ENCODE measurements at regions not wholly inside any gene's neighbourhood (a gene's known extent, or its start where the extent isn't known, plus 50 kb on each side); places are given as distances from the start of the nearest gene placed in this dataset.

GRCh38 chr2:160918258-160918657, 242.0 kb upstream of the TANK start:
- Histone ChIP-seq H3K4me3 (ENCODE audit: low read length) (no peak overlapping the region), H3K36me3 (ENCODE audit: insufficient read depth, low read length) (no peaks in the 10 kb centered on the region), H3K4me1 (ENCODE audit: insufficient read depth, low read length) (no peaks in the 10 kb centered on the region), H3K27me3 (ENCODE audit: insufficient read depth, low read length, poor library complexity, severe bottlenecking) (no peaks in the 10 kb centered on the region), H3K9me3 (ENCODE audit: low read length) (no peaks in the 10 kb centered on the region), H3K27ac (ENCODE audit: low read depth, low read length) (no peak overlapping the region)
- no peak for DNase-seq
- Mint-ChIP-seq H3K27ac (no peak overlapping the region), H3K4me3 (no peak overlapping the region), H3K9me3 (no peaks in the 10 kb centered on the region), H3K36me3 (peaks cover 0 to 4% (median 0%) of the 10 kb centered on the region in 3 donors), H3K4me1 (no peaks in the 10 kb centered on the region), H3K27me3 (peaks cover 2 to 3% of the 10 kb centered on the region in 2 donors)
- CTCF ChIA-PET, result interaction anchor here (0.7 to 1.1 kb wide), 3 partner anchors 13 to 600 kb away, joined by 3 read pairs; no protein-coding TSS in a partner anchor
- POLR2A ChIA-PET, result no interaction called here

DNA sequence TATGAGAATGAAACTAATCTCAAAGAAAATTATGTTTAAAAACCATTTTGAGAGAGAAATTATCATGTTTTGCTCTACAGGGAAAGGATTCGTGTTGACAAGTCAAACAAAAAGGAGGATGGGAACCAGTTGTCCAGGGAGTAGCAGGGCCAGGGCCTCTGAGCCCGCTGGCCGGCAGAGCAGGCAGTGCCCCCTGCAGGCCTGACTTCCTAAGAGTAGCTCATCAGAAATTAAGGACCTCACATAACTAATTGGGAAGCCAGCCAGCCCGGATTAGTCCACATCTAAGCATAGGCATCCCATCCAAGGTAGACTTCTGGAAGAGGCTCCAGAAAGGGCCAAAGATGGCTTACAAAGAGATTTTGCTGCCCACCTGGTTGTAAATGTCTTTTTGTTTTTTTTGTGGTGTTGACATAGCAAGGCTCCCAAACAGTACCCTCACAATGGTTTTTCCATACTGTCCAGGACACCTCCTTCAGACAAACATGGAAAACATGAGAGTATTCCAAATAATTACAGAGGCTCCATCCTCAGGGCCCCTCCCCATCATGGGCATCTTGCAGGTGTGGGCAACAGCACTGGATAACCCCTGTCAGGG, 241.2 kb upstream of the TANK start:
- peaks cover 0 to 4% (median 0%) of the 10 kb centered on the region in 3 donors for H3K36me3 Mint-ChIP-seq
- CTCF ChIA-PET, result interaction anchor here (0.7 to 1.1 kb wide), 4 partner anchors 14 to 601 kb away, joined by 3 to 4 read pairs (median 4); no protein-coding TSS in a partner anchor

DNA sequence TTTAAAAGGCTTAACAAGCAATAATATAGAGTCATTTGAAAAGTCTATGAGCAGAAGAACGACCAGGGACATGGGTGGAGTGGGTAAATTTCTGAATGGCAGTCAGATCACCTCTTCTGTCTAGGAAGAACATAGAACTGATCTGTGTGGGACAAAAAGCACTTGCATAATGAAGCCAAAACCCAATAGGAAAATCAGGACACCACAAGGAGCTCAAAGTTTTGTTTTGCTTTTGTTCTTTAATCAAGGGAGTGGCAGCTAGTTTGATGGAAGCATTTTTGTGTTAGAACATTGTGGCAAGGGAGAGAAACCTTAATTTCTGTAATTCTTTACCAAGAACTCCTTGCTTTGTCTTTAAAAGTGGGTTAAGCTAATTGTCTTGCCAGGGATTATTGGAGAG, 240.2 kb upstream of the TANK start:
- Mint-ChIP-seq H3K27ac (no peak overlapping the region), H3K9me3 (no peaks in the 10 kb centered on the region), H3K36me3 (no peaks in the 10 kb centered on the region), H3K27me3 (peaks cover 2 to 3% of the 10 kb centered on the region in 2 donors), H3K4me1 (no peaks in the 10 kb centered on the region), H3K4me3 (no peak overlapping the region)
- no peak for DNase-seq
- H3K4me3 ChIP-seq (ENCODE audit: low read length), result no peak overlapping the region
- no peaks in the 10 kb centered on the region for H3K27me3 ChIP-seq (ENCODE audit: insufficient read depth, low read length, poor library complexity, severe bottlenecking)
- POLR2A ChIA-PET, result no interaction called here
- H3K4me1 ChIP-seq (ENCODE audit: insufficient read depth, low read length), result no peaks in the 10 kb centered on the region
- no peak overlapping the region for H3K27ac ChIP-seq (ENCODE audit: low read depth, low read length)
- no peaks in the 10 kb centered on the region for H3K9me3 ChIP-seq (ENCODE audit: low read length)
- no peaks in the 10 kb centered on the region for H3K36me3 ChIP-seq (ENCODE audit: insufficient read depth, low read length)
- CTCF ChIA-PET, result no interaction called here

More for the DNA sequence above, 241.2 kb upstream of the TANK start:
- H3K4me1 ChIP-seq (ENCODE audit: insufficient read depth, low read length), result no peaks in the 10 kb centered on the region
- no peak overlapping the region for H3K4me3 Mint-ChIP-seq
- H3K27ac Mint-ChIP-seq, result no peak overlapping the region
- H3K27me3 Mint-ChIP-seq, result peaks cover 2 to 3% of the 10 kb centered on the region in 2 donors
- no peaks in the 10 kb centered on the region for H3K36me3 ChIP-seq (ENCODE audit: insufficient read depth, low read length)
- no peaks in the 10 kb centered on the region for H3K9me3 Mint-ChIP-seq
- H3K9me3 ChIP-seq (ENCODE audit: low read length), result no peaks in the 10 kb centered on the region
- DNase-seq, result peak; percentile 2 to 48 (median 6)
- POLR2A ChIA-PET, result no interaction called here
- H3K27me3 ChIP-seq (ENCODE audit: insufficient read depth, low read length, poor library complexity, severe bottlenecking), result no peaks in the 10 kb centered on the region
- no peak overlapping the region for H3K4me3 ChIP-seq (ENCODE audit: low read length)
- H3K4me1 Mint-ChIP-seq, result no peaks in the 10 kb centered on the region
- no peak overlapping the region for H3K27ac ChIP-seq (ENCODE audit: low read depth, low read length)

- H3K4me3 ChIP-seq (ENCODE audit: low read length), result no peak overlapping the region
- POLR2A ChIA-PET, result no interaction called here
- Mint-ChIP-seq H3K4me3 (no peak overlapping the region), H3K4me1 (no peaks in the 10 kb centered on the region), H3K36me3 (no peaks in the 10 kb centered on the region), H3K27me3 (peaks cover 2 to 3% of the 10 kb centered on the region in 2 donors), H3K27ac (no peak overlapping the region), H3K9me3 (no peaks in the 10 kb centered on the region)
- H3K4me1 ChIP-seq (ENCODE audit: insufficient read depth, low read length), result no peaks in the 10 kb centered on the region
- DNase-seq, result no peak
- no peaks in the 10 kb centered on the region for H3K27me3 ChIP-seq (ENCODE audit: insufficient read depth, low read length, poor library complexity, severe bottlenecking)
- no peaks in the 10 kb centered on the region for H3K9me3 ChIP-seq (ENCODE audit: low read length)
- no peaks in the 10 kb centered on the region for H3K36me3 ChIP-seq (ENCODE audit: insufficient read depth, low read length)
- H3K27ac ChIP-seq (ENCODE audit: low read depth, low read length), result no peak overlapping the region
- CTCF ChIA-PET, result no interaction called here
Observed at GRCh38 chr2:160920791-160921303, 239.4 kb upstream of the TANK start.

DNA sequence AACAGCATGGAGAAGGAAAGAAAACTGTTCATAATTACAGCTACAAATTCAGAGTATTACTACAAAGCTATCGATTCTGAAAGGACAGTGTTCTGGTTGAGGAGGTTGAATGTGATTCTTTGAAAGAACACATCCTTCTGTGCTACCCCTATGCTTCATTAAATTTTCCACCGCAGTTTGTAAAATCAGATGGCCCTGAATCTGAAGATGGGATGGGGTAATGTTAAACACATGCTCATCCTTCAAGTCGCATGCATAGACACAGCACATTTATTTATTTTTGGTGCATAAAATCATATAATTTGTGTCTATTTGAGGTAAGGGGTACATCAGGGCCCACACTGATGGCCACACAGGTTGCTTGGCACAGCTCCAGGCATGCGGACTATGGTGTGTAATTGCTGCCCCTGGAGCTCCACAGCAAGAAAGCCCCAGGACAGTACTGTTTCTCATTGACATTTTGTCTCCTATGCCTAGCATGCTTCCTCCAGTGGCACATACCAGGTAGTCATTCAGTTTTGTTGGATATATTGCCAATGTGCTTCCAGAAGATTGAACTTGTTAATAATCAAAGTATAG, 238.8 kb upstream of the TANK start:
- Histone ChIP-seq H3K27me3 (ENCODE audit: insufficient read depth, low read length, poor library complexity, severe bottlenecking) (no peaks in the 10 kb centered on the region), H3K27ac (ENCODE audit: low read depth, low read length) (no peak overlapping the region), H3K36me3 (ENCODE audit: insufficient read depth, low read length) (no peaks in the 10 kb centered on the region), H3K4me1 (ENCODE audit: insufficient read depth, low read length) (no peaks in the 10 kb centered on the region), H3K9me3 (ENCODE audit: low read length) (no peaks in the 10 kb centered on the region), H3K4me3 (ENCODE audit: low read length) (no peak overlapping the region)
- no peaks in the 10 kb centered on the region for H3K36me3 Mint-ChIP-seq
- H3K9me3 Mint-ChIP-seq, result no peaks in the 10 kb centered on the region
- H3K4me1 Mint-ChIP-seq, result no peaks in the 10 kb centered on the region
- H3K27ac Mint-ChIP-seq, result no peak overlapping the region
- POLR2A ChIA-PET, result no interaction called here
- no peak for DNase-seq
- H3K4me3 Mint-ChIP-seq, result no peak overlapping the region
- H3K27me3 Mint-ChIP-seq, result peaks cover 2 to 9% of the 10 kb centered on the region in 2 donors
- CTCF ChIA-PET, result no interaction called here

GRCh38 chr2:160924936-160925353, 235.3 kb upstream of the TANK start:
- peaks cover 6 to 12% of the 10 kb centered on the region in 2 donors for H3K27me3 Mint-ChIP-seq
- Histone ChIP-seq H3K36me3 (ENCODE audit: insufficient read depth, low read length) (no peaks in the 10 kb centered on the region), H3K4me1 (ENCODE audit: insufficient read depth, low read length) (no peaks in the 10 kb centered on the region), H3K27me3 (ENCODE audit: insufficient read depth, low read length, poor library complexity, severe bottlenecking) (no peaks in the 10 kb centered on the region), H3K27ac (ENCODE audit: low read depth, low read length) (no peak overlapping the region), H3K4me3 (ENCODE audit: low read length) (no peak overlapping the region), H3K9me3 (ENCODE audit: low read length) (no peaks in the 10 kb centered on the region)
- CTCF ChIA-PET, result no interaction called here
- H3K27ac Mint-ChIP-seq, result no peak overlapping the region
- H3K36me3 Mint-ChIP-seq, result no peaks in the 10 kb centered on the region
- H3K9me3 Mint-ChIP-seq, result no peaks in the 10 kb centered on the region
- H3K4me3 Mint-ChIP-seq, result no peak overlapping the region
- POLR2A ChIA-PET, result no interaction called here
- no peaks in the 10 kb centered on the region for H3K4me1 Mint-ChIP-seq
- no peak for DNase-seq

GRCh38 chr2:160925956-160926355, 234.3 kb upstream of the TANK start:
- CTCF ChIA-PET, result no interaction called here
- no peaks in the 10 kb centered on the region for H3K4me1 Mint-ChIP-seq
- H3K4me3 ChIP-seq (ENCODE audit: low read length), result no peak overlapping the region
- H3K4me1 ChIP-seq (ENCODE audit: insufficient read depth, low read length), result no peaks in the 10 kb centered on the region
- no peak overlapping the region for H3K27ac Mint-ChIP-seq
- no peak overlapping the region for H3K4me3 Mint-ChIP-seq
- no peak for DNase-seq
- peaks cover 0 to 5% (median 0%) of the 10 kb centered on the region in 3 donors for H3K36me3 Mint-ChIP-seq
- no peak overlapping the region for H3K27ac ChIP-seq (ENCODE audit: low read depth, low read length)
- no peaks in the 10 kb centered on the region for H3K9me3 Mint-ChIP-seq
- no peaks in the 10 kb centered on the region for H3K27me3 ChIP-seq (ENCODE audit: insufficient read depth, low read length, poor library complexity, severe bottlenecking)
- H3K27me3 Mint-ChIP-seq, result peaks cover 7 to 17% of the 10 kb centered on the region in 2 donors
- no peaks in the 10 kb centered on the region for H3K9me3 ChIP-seq (ENCODE audit: low read length)
- no peaks in the 10 kb centered on the region for H3K36me3 ChIP-seq (ENCODE audit: insufficient read depth, low read length)
- POLR2A ChIA-PET, result no interaction called here

- H3K4me1 ChIP-seq (ENCODE audit: insufficient read depth, low read length), result no peaks in the 10 kb centered on the region
- Mint-ChIP-seq H3K4me1 (no peaks in the 10 kb centered on the region), H3K9me3 (no peaks in the 10 kb centered on the region), H3K4me3 (no peak overlapping the region), H3K27ac (no peak overlapping the region), H3K27me3 (peaks cover 9 to 24% of the 10 kb centered on the region in 2 donors), H3K36me3 (peaks cover 0 to 5% (median 0%) of the 10 kb centered on the region in 3 donors)
- no peaks in the 10 kb centered on the region for H3K27me3 ChIP-seq (ENCODE audit: insufficient read depth, low read length, poor library complexity, severe bottlenecking)
- ChIA-PET POLR2A (no interaction called here), CTCF (no interaction called here)
- no peak overlapping the region for H3K4me3 ChIP-seq (ENCODE audit: low read length)
- no peaks in the 10 kb centered on the region for H3K36me3 ChIP-seq (ENCODE audit: insufficient read depth, low read length)
- no peak overlapping the region for H3K27ac ChIP-seq (ENCODE audit: low read depth, low read length)
- no peaks in the 10 kb centered on the region for H3K9me3 ChIP-seq (ENCODE audit: low read length)
- no peak for DNase-seq
Observed at GRCh38 chr2:160927324-160927723, 232.9 kb upstream of the TANK start.

Data from CD8-positive, alpha-beta memory T cell (primary cell).